ENCODE measurements at regions not wholly inside any gene's neighbourhood (a gene's known extent, or its start where the extent isn't known, plus 50 kb on each side); places are given as distances from the start of the nearest gene placed in this dataset.

DNA sequence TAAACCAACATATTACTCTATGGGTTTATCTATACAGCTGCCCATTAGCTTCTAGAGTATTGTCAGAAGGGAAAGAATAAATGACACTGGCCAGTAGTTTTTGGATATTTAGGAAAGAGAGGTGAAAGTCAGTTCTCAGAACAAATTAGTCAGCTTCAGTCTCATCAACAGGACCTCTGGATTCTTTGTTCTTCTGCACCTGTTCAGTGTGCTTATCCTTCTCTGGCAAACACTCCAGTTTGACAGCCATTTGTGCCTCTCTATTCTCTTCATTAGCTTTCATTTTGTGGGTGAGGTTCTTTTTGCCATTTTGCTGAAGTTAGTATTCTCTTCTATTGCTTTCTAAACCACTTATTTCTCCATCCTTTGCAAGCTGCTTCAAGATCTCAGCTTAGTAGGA lies 107.0 kb downstream of the PCDH18 start:
- H3K4me1 ChIP-seq (ENCODE audit: control insufficient read depth in 1 of 2, insufficient read depth in 2 of 2, low read length in 2 of 2) = no peaks in the 10 kb centered on the region
- H2AFZ ChIP-seq (ENCODE audit: low read depth, low read length, poor library complexity, severe bottlenecking) = no peak overlapping the region
- no peaks in the 10 kb centered on the region for H3K27me3 ChIP-seq (ENCODE audit: insufficient read depth, low read length)
- no peaks in the 10 kb centered on the region for H3K9me2 ChIP-seq (ENCODE audit: insufficient read depth)
- ATAC-seq = no peak
- RAD21 ChIA-PET (ENCODE audit: low non-redundant PET in 1 of 2, low total read pairs in 2 of 2, uncharacterized antibody in 2 of 2, unreplicated experiment in 2 of 2) = no interaction called here
- no peak for TF ChIP-seq CTCF (IDR thresholded peaks at IDR 0.05 in 2 of 3, conservative IDR thresholded peaks at IDR 0.05 in 1 of 3; ENCODE audit: borderline replicate concordance in 1 of 3, insufficient read depth in 1 of 3, low read depth in 2 of 3, low read length in 2 of 3)
- TF ChIP-seq SIN3A (IDR thresholded peaks at IDR 0.05; ENCODE audit: low read depth) = no peak
- TF ChIP-seq RAD21 (IDR thresholded peaks at IDR 0.05; ENCODE audit: low read depth) = no peak
- TF ChIP-seq EZH2phosphoT487 (IDR thresholded peaks at IDR 0.05; ENCODE audit: borderline replicate concordance) = no peak
- TF ChIP-seq, protein P1, sequence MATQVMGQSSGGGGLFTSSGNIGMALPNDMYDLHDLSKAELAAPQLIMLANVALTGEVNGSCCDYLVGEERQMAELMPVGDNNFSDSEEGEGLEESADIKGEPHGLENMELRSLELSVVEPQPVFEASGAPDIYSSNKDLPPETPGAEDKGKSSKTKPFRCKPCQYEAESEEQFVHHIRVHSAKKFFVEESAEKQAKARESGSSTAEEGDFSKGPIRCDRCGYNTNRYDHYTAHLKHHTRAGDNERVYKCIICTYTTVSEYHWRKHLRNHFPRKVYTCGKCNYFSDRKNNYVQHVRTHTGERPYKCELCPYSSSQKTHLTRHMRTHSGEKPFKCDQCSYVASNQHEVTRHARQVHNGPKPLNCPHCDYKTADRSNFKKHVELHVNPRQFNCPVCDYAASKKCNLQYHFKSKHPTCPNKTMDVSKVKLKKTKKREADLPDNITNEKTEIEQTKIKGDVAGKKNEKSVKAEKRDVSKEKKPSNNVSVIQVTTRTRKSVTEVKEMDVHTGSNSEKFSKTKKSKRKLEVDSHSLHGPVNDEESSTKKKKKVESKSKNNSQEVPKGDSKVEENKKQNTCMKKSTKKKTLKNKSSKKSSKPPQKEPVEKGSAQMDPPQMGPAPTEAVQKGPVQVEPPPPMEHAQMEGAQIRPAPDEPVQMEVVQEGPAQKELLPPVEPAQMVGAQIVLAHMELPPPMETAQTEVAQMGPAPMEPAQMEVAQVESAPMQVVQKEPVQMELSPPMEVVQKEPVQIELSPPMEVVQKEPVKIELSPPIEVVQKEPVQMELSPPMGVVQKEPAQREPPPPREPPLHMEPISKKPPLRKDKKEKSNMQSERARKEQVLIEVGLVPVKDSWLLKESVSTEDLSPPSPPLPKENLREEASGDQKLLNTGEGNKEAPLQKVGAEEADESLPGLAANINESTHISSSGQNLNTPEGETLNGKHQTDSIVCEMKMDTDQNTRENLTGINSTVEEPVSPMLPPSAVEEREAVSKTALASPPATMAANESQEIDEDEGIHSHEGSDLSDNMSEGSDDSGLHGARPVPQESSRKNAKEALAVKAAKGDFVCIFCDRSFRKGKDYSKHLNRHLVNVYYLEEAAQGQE (IDR thresholded peaks at IDR 0.05; ENCODE audit: low read depth) = no peak
- H4K20me1 ChIP-seq (ENCODE audit: insufficient read depth) = no peaks in the 10 kb centered on the region
- H3K4me2 ChIP-seq (ENCODE audit: low read length) = no peak overlapping the region
- POLR2A ChIA-PET = no interaction called here
- no peak overlapping the region for H3K9ac ChIP-seq (ENCODE audit: low read length)
- no peak overlapping the region for H3K4me3 ChIP-seq (replicated peaks in 1 of 2; ENCODE audit: low read depth in 1 of 2, low read length in 2 of 2)
- no TSS peak for BruUV-seq (replicated peaks)
- intact Hi-C loops (cut with micrococcal nuclease) = no loop called here
- H3K9me3 ChIP-seq (ENCODE audit: control insufficient read depth in 1 of 2, insufficient read depth in 1 of 2, low read depth in 1 of 2, low read length in 2 of 2) = no peaks in the 10 kb centered on the region
- no peak overlapping the region for H3K27ac ChIP-seq (ENCODE audit: low read depth, low read length)
- DNase-seq (ENCODE audit: low read depth, low spot score) = no peak
- no peaks in the 10 kb centered on the region for H3K36me3 ChIP-seq (ENCODE audit: control insufficient read depth in 1 of 2, insufficient read depth in 2 of 2, low read length in 2 of 2)
- CTCF ChIA-PET = no interaction called here
- no peaks in the 10 kb centered on the region for H3K79me2 ChIP-seq (ENCODE audit: insufficient read depth, low read length)

Data from HCT116 (cell line).